Right lobe of liver (tissue), 6 donors: ENCODE measurements at regions not wholly inside any gene's neighbourhood (a gene's known extent, or its start where the extent isn't known, plus 50 kb on each side); places are given as distances from the start of the nearest gene placed in this dataset.

ENCODE experiments used
- ATAC-seq, 4 donors: fragments of 200-7000 bp; cut with Tn5 transposase; one replicate each; pipeline ENCODE4 v1.9.1; 2020; ENCODE audit warnings: mild to moderate bottlenecking in 4 of 4, moderate library complexity in 4 of 4
- DNase-seq, 3 donors: peaks; one replicate each; pipeline ENCODE4 v3.0.0-alpha.2; 2020
- H3K27ac ChIP-seq, 3 donors: fragments of 200-600 bp; one replicate each; pipeline ENCODE4 v1.8.0; 2022
- H3K27me3 ChIP-seq, 2 donors: fragments of 200-600 bp; one replicate each; pipeline ENCODE4 v1.8.0; 2022
- H3K36me3 ChIP-seq, 4 donors: fragments of 200-600 bp; sonication (generic) in 1 of 4; one replicate each; pipeline versions ENCODE4 v1.5.1 to v1.8.0; 2017 to 2022; ENCODE audit warnings: control low read depth in 1 of 4
- H3K4me1 ChIP-seq, 4 donors: fragments of 200-600 bp; sonication (generic) in 1 of 4; one replicate each; pipeline versions ENCODE4 v1.5.1 to v1.8.0; 2017 to 2022; ENCODE audit warnings: control low read depth in 1 of 4
- H3K4me3 ChIP-seq, 3 donors: fragments of 200-600 bp; one replicate each; pipeline ENCODE4 v1.8.0; 2022
- H3K9me3 ChIP-seq, 4 donors: fragments of 200-600 bp; sonication (generic) in 1 of 4; one replicate each; pipeline versions ENCODE4 v1.5.1 to v1.8.0; 2017 to 2022; ENCODE audit warnings: control low read depth in 1 of 4
- POLR2A ChIP-seq: fragments of 450-650 bp; IDR thresholded peaks from one replicate; pipeline ENCODE4 v1.6.1; 2017; ENCODE audit warnings: antibody characterized with exemption, mild to moderate bottlenecking
- WGBS: methylation state at CpG from one replicate; pipeline ENCODE4 v1.1.6; 2018; ENCODE audit warnings: low coverage, low lambda C conversion rate; ENCODE audit not compliant: insufficient coverage; ENCODE audit errors: missing lambda C conversion rate; 5-methylcytosine and 5-hydroxymethylcytosine counted together
- intact Hi-C, 2 donors: fragments of 100-400 bp; cut with DNase I; formaldehyde crosslinking; loops; one replicate each; pipeline versions ENCODE4 v1.11.2 to v1.14.1; 2022
- TF ChIP-seq, protein P1 (sequence below), 4 donors: fragments of 200-600 bp in 3 of 4; fragments of 450-650 bp in 1 of 4; IDR thresholded peaks; one replicate each; pipeline versions ENCODE4 v1.5.1 to v1.8.0; 2016 to 2022; ENCODE audit warnings: antibody characterized with exemption in 4 of 4, mild to moderate bottlenecking in 2 of 4
- donor health status: DM: no; HTN: yes; CAD: no.
- donor health status: DM: no; HTN: no; CAD: no.
- donor health status: DM: no; HTN: no; CAD: no.
- donor health status: DM: no; HTN: yes; CAD: no.
- donor health status: DM: no; HTN: yes; CAD: no.

- 43% methylated on average over 4 of the region's 4 CpGs for WGBS
- Histone ChIP-seq H3K36me3 (no peaks in the 10 kb centered on the region), H3K4me3 (no peak overlapping the region), H3K4me1 (no peaks in the 10 kb centered on the region), H3K9me3 (no peaks in the 10 kb centered on the region), H3K27me3 (no peaks in the 10 kb centered on the region), H3K27ac (no peak overlapping the region)
- DNase-seq (no peak), ATAC-seq (no peak)
- TF ChIP-seq, protein P1, sequence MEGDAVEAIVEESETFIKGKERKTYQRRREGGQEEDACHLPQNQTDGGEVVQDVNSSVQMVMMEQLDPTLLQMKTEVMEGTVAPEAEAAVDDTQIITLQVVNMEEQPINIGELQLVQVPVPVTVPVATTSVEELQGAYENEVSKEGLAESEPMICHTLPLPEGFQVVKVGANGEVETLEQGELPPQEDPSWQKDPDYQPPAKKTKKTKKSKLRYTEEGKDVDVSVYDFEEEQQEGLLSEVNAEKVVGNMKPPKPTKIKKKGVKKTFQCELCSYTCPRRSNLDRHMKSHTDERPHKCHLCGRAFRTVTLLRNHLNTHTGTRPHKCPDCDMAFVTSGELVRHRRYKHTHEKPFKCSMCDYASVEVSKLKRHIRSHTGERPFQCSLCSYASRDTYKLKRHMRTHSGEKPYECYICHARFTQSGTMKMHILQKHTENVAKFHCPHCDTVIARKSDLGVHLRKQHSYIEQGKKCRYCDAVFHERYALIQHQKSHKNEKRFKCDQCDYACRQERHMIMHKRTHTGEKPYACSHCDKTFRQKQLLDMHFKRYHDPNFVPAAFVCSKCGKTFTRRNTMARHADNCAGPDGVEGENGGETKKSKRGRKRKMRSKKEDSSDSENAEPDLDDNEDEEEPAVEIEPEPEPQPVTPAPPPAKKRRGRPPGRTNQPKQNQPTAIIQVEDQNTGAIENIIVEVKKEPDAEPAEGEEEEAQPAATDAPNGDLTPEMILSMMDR (IDR thresholded peaks at IDR 0.05), result no peak
- intact Hi-C loops, result no loop called here
These were observed 2698.7 kb downstream of the PCDH9 start for GRCh38 chr13:64531400-64531799.

GRCh38 chr13:64529874-64530485, 2700.2 kb downstream of the PCDH9 start:
- no peak overlapping the region for H3K4me3 ChIP-seq
- TF ChIP-seq, protein P1 (IDR thresholded peaks at IDR 0.05), result peak; percentile 34 to 63 (median 55)
- TF ChIP-seq POLR2A, result no peak
- no peaks in the 10 kb centered on the region for H3K4me1 ChIP-seq
- ATAC-seq (peak in 3 of 4 donors; percentile 31 to 56 (median 46)), DNase-seq (no peak)
- 26% methylated on average over 2 of the region's 2 CpGs for WGBS
- intact Hi-C loops, result no loop called here
- H3K36me3 ChIP-seq, result no peaks in the 10 kb centered on the region
- no peaks in the 10 kb centered on the region for H3K9me3 ChIP-seq
- no peak overlapping the region for H3K27ac ChIP-seq
- no peaks in the 10 kb centered on the region for H3K27me3 ChIP-seq

GRCh38 chr13:64528838-64529237, 2701.3 kb downstream of the PCDH9 start:
- Histone ChIP-seq H3K4me1 (no peaks in the 10 kb centered on the region), H3K4me3 (no peak overlapping the region), H3K27ac (no peak overlapping the region), H3K36me3 (no peaks in the 10 kb centered on the region), H3K27me3 (no peaks in the 10 kb centered on the region), H3K9me3 (no peaks in the 10 kb centered on the region)
- WGBS, result 67% methylated on average over 1 of the region's 1 CpG
- TF ChIP-seq, protein P1 (IDR thresholded peaks at IDR 0.05), result no peak
- DNase-seq (no peak), ATAC-seq (no peak)
- intact Hi-C loops, result no loop called here

DNA sequence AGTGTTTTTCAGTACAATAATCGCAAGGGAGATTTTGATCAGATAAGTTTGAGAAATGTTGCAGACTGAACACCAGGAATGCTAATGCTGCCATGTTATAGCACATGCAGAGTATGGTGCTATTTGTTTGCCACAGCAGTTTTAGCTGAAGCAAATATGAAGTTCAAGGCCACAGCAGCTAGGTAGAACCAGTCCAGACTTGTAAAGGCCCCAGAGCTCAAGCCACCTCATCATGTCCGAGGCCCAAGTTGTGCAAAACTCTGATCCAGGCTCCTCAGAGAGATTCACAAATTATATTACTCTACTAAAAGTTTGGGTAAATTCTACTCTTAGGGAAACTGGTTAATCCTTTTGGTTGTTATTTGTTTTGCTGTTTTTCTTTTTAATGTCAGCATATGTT, 2702.6 kb downstream of the PCDH9 start:
- ATAC-seq (no peak), DNase-seq (no peak)
- Histone ChIP-seq H3K27ac (no peak overlapping the region), H3K27me3 (no peaks in the 10 kb centered on the region), H3K4me1 (no peaks in the 10 kb centered on the region), H3K9me3 (no peaks in the 10 kb centered on the region), H3K4me3 (no peak overlapping the region), H3K36me3 (no peaks in the 10 kb centered on the region)
- TF ChIP-seq, protein P1 (IDR thresholded peaks at IDR 0.05), result no peak
- TF ChIP-seq POLR2A, result no peak
- intact Hi-C loops, result no loop called here
- 80% methylated on average over 2 of the region's 2 CpGs for WGBS

DNA sequence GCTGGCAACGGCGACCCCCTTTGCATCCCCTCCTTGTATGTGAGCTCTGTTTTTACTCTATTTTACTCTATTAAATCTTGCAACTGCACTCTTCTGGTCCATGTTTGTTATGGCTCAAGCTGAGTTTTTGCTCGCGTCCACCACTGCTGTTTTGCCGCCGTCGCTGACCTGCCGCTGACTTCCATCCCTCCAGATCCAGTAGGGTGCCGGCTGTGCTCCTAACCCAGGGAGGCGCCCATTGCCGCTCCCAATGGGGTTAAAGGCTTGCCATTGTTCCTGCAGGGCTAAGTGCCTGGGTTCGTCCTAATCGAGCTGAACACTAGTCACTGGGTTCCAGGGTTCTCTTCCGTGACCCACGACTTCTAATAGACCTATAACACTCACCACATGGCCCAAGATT, 2704.4 kb downstream of the PCDH9 start:
- 83% methylated on average over 10 of the region's 15 CpGs for WGBS
- H3K4me1 ChIP-seq, result no peaks in the 10 kb centered on the region
- no peaks in the 10 kb centered on the region for H3K36me3 ChIP-seq
- no peak for TF ChIP-seq POLR2A
- TF ChIP-seq, protein P1 (IDR thresholded peaks at IDR 0.05), result no peak
- intact Hi-C loops, result no loop called here
- no peaks in the 10 kb centered on the region for H3K9me3 ChIP-seq
- no peak overlapping the region for H3K4me3 ChIP-seq
- DNase-seq (no peak), ATAC-seq (no peak)
- no peaks in the 10 kb centered on the region for H3K27me3 ChIP-seq
- no peak overlapping the region for H3K27ac ChIP-seq
